Fibroblast of pulmonary artery (primary cell): ENCODE measurements at regions not wholly inside any gene's neighbourhood (a gene's known extent, or its start where the extent isn't known, plus 50 kb on each side); places are given as distances from the start of the nearest gene placed in this dataset.

ENCODE experiments used
- DNase-seq: peaks from one replicate; pipeline ENCODE4 v3.0.0-alpha.2; 2010; ENCODE audit warnings: low read depth
- H3K4me3 ChIP-seq: replicated peaks from 2 replicates; pipeline ENCODE4 v1.5.1; 2011; ENCODE audit warnings: low read depth, mild to moderate bottlenecking, control low read depth, low read length, moderate library complexity
- CTCF ChIP-seq: IDR thresholded peaks from 2 replicates; pipeline ENCODE4 v1.5.1; 2011; ENCODE audit warnings: mild to moderate bottlenecking, control low read depth, low read length, inconsistent platforms; ENCODE audit errors: missing control alignments

- TF ChIP-seq CTCF: no peak
- no peak for DNase-seq
- H3K4me3 ChIP-seq: no peak overlapping the region
Observed at GRCh38 chr2:81979086-81979485, 1674.5 kb upstream of the LRRTM1 start.

- DNase-seq: peak; percentile 4
- no peak for TF ChIP-seq CTCF
Observed at GRCh38 chr2:81976998-81977397, 1672.4 kb upstream of the LRRTM1 start.

GRCh38 chr2:81974216-81974615 is 1669.7 kb upstream of the LRRTM1 start:
- TF ChIP-seq CTCF: no peak
- no peak for DNase-seq
- H3K4me3 ChIP-seq: no peak overlapping the region

More at GRCh38 chr2:81976998-81977397, 1672.4 kb upstream of the LRRTM1 start:
- H3K4me3 ChIP-seq: no peak overlapping the region

GRCh38 chr2:81942876-81943275 is 1638.3 kb upstream of the LRRTM1 start:
- TF ChIP-seq CTCF: no peak
- no peak for DNase-seq
- no peak overlapping the region for H3K4me3 ChIP-seq

- H3K4me3 ChIP-seq: no peak overlapping the region
- no peak for TF ChIP-seq CTCF
- DNase-seq: no peak
Observed at GRCh38 chr2:81942136-81942680, 1637.7 kb upstream of the LRRTM1 start.

GRCh38 chr2:81940266-81940955 is 1635.9 kb upstream of the LRRTM1 start:
- no peak overlapping the region for H3K4me3 ChIP-seq
- TF ChIP-seq CTCF: no peak
- no peak for DNase-seq

- DNase-seq: no peak
- no peak overlapping the region for H3K4me3 ChIP-seq
- no peak for TF ChIP-seq CTCF
Observed at GRCh38 chr2:81937944-81938343, 1633.4 kb upstream of the LRRTM1 start.
